ENCODE measurements at regions not wholly inside any gene's neighbourhood (a gene's known extent, or its start where the extent isn't known, plus 50 kb on each side); places are given as distances from the start of the nearest gene placed in this dataset.

DNA sequence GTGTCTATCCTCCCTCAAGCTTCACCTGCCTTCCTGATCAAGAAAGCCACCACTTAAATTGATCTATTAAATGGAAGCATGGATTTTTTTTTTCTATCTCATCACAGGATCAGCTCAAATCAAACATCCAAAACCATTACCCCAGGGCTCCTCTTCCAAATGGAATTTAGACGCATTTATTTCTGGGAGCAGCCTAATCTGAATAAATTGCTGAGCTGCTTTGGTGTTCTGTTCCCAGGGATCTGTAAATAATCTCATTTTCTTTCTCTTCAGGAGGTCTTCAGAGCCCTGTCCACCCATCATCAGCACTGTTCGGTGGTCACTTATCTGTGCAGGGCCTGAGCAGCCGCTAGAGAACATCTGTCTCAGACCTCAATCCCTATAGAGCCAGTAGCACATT lies 695.4 kb upstream of the TMEM132C start:
- TF ChIP-seq TAF1 (IDR thresholded peaks at IDR 0.05; ENCODE audit: borderline replicate concordance, low read depth, low read length) (no peak), CTCF (IDR thresholded peaks at IDR 0.05 in 2 of 3, conservative IDR thresholded peaks at IDR 0.05 in 1 of 3; ENCODE audit: control insufficient read depth in 2 of 3, extremely low read depth in 1 of 3, insufficient read depth in 1 of 3, low read depth in 3 of 3, low read length in 3 of 3) (no peak), POLR2A (IDR thresholded peaks at IDR 0.05; ENCODE audit: low read depth, low read length) (no peak), RFX5 (IDR thresholded peaks at IDR 0.05; ENCODE audit: low read depth, low read length) (no peak), ATF3 (IDR thresholded peaks at IDR 0.05; ENCODE audit: borderline replicate concordance, extremely low read depth, low read depth, low read length) (no peak), ZNF207 (IDR thresholded peaks at IDR 0.05; ENCODE audit: borderline replicate concordance) (no peak), CEBPB (IDR thresholded peaks at IDR 0.05; ENCODE audit: borderline replicate concordance in 1 of 2, low read depth in 2 of 2, low read length in 2 of 2) (no peak), BCL11A (IDR thresholded peaks at IDR 0.05; ENCODE audit: low read depth, low read length) (no peak)
- TF ChIP-seq, protein P1, sequence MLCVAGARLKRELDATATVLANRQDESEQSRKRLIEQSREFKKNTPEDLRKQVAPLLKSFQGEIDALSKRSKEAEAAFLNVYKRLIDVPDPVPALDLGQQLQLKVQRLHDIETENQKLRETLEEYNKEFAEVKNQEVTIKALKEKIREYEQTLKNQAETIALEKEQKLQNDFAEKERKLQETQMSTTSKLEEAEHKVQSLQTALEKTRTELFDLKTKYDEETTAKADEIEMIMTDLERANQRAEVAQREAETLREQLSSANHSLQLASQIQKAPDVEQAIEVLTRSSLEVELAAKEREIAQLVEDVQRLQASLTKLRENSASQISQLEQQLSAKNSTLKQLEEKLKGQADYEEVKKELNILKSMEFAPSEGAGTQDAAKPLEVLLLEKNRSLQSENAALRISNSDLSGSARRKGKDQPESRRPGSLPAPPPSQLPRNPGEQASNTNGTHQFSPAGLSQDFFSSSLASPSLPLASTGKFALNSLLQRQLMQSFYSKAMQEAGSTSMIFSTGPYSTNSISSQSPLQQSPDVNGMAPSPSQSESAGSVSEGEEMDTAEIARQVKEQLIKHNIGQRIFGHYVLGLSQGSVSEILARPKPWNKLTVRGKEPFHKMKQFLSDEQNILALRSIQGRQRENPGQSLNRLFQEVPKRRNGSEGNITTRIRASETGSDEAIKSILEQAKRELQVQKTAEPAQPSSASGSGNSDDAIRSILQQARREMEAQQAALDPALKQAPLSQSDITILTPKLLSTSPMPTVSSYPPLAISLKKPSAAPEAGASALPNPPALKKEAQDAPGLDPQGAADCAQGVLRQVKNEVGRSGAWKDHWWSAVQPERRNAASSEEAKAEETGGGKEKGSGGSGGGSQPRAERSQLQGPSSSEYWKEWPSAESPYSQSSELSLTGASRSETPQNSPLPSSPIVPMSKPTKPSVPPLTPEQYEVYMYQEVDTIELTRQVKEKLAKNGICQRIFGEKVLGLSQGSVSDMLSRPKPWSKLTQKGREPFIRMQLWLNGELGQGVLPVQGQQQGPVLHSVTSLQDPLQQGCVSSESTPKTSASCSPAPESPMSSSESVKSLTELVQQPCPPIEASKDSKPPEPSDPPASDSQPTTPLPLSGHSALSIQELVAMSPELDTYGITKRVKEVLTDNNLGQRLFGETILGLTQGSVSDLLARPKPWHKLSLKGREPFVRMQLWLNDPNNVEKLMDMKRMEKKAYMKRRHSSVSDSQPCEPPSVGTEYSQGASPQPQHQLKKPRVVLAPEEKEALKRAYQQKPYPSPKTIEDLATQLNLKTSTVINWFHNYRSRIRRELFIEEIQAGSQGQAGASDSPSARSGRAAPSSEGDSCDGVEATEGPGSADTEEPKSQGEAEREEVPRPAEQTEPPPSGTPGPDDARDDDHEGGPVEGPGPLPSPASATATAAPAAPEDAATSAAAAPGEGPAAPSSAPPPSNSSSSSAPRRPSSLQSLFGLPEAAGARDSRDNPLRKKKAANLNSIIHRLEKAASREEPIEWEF (IDR thresholded peaks at IDR 0.05; ENCODE audit: insufficient replicate concordance, low read depth, low read length): no peak
